ENCODE measurements at regions not wholly inside any gene's neighbourhood (a gene's known extent, or its start where the extent isn't known, plus 50 kb on each side); places are given as distances from the start of the nearest gene placed in this dataset.

DNA sequence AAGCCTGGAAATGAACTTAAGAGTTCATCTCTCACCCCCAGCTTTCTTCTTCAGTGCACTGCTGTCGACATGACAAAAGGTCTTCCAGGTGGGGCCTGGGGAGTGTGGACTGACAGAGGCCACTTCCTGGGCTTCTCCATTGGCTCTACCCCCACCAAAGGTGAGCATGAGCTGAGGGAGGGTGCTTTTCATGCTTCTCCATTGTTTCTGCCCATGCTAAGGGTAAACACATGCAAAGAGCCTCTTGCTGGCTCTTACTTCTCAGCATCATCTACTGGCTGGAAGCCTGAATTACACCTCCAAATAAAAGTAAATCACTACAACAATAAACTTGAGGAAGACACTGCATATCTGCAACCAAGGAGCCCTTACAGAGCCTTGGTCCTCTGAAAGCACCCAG lies 227.2 kb downstream of the EPM2A start:
- TF ChIP-seq, protein P1, sequence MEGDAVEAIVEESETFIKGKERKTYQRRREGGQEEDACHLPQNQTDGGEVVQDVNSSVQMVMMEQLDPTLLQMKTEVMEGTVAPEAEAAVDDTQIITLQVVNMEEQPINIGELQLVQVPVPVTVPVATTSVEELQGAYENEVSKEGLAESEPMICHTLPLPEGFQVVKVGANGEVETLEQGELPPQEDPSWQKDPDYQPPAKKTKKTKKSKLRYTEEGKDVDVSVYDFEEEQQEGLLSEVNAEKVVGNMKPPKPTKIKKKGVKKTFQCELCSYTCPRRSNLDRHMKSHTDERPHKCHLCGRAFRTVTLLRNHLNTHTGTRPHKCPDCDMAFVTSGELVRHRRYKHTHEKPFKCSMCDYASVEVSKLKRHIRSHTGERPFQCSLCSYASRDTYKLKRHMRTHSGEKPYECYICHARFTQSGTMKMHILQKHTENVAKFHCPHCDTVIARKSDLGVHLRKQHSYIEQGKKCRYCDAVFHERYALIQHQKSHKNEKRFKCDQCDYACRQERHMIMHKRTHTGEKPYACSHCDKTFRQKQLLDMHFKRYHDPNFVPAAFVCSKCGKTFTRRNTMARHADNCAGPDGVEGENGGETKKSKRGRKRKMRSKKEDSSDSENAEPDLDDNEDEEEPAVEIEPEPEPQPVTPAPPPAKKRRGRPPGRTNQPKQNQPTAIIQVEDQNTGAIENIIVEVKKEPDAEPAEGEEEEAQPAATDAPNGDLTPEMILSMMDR (IDR thresholded peaks at IDR 0.05): no peak
- no peak for TF ChIP-seq POLR2AphosphoS5 (IDR thresholded peaks at IDR 0.05; ENCODE audit: insufficient read depth in 1 of 2, low read depth in 1 of 2)
- no peak for TF ChIP-seq POLR2A (IDR thresholded peaks at IDR 0.05)

All from vagina (tissue), 2 donors.